GM12892 (cell line): ENCODE measurements at regions not wholly inside any gene's neighbourhood (a gene's known extent, or its start where the extent isn't known, plus 50 kb on each side); places are given as distances from the start of the nearest gene placed in this dataset.
"Not testable (repeated sequence)": the region's sequence is repeated elsewhere in the genome, so short reads cannot be mapped to it uniquely, and the experiment has no call there.

Experiments used
- POLR2A ChIP-seq: IDR thresholded peaks from 2 replicates; pipeline ENCODE4 v1.6.1; 2011; ENCODE audit warnings: low read depth, low read length, control low read depth
- TAF1 ChIP-seq: IDR thresholded peaks from 2 replicates; pipeline ENCODE4 v1.6.1; 2011; ENCODE audit warnings: low read depth, mild to moderate bottlenecking, control low read depth, low read length, borderline replicate concordance

- not testable (repeated sequence) for TF ChIP-seq POLR2A, TAF1
Observed at GRCh38 chr1:149726688-149727087, 55.8 kb upstream of the FCGR1A start.
